ENCODE measurements at regions not wholly inside any gene's neighbourhood (a gene's known extent, or its start where the extent isn't known, plus 50 kb on each side); places are given as distances from the start of the nearest gene placed in this dataset.

DNA sequence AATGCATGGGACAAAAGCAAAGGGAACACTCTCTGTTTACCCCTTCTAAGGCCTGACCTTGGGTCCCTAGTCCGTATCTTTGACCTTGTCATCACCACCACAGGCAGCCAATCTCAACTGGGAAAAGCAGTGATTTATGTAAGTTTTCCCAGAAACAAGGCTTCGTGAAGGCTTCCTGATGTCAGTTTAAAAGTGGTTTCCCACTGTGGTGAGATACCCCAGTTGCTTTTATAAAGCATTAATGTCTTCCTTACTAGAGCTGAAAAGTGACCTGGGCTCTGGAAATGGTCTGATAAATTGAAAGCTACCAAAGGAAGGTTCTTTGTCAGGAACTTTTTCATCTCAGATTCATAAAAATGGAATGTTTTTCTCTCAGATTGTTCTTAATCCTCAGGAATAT is 536.4 kb upstream of the PTBP2 start:
- Mint-ChIP-seq H3K36me3 (ENCODE audit: low read depth) (no peaks in the 10 kb centered on the region), H3K4me1 (ENCODE audit: low read depth) (no peaks in the 10 kb centered on the region), H3K27me3 (ENCODE audit: insufficient read depth) (no peaks in the 10 kb centered on the region; the same call in 1 of the 2 replicates), H3K27ac (no peak overlapping the region), H3K4me3 (no peak overlapping the region), H3K9me3 (peaks cover 19% of the 10 kb centered on the region; the same call in 1 of the 2 replicates)
- TF ChIP-seq, protein P1, sequence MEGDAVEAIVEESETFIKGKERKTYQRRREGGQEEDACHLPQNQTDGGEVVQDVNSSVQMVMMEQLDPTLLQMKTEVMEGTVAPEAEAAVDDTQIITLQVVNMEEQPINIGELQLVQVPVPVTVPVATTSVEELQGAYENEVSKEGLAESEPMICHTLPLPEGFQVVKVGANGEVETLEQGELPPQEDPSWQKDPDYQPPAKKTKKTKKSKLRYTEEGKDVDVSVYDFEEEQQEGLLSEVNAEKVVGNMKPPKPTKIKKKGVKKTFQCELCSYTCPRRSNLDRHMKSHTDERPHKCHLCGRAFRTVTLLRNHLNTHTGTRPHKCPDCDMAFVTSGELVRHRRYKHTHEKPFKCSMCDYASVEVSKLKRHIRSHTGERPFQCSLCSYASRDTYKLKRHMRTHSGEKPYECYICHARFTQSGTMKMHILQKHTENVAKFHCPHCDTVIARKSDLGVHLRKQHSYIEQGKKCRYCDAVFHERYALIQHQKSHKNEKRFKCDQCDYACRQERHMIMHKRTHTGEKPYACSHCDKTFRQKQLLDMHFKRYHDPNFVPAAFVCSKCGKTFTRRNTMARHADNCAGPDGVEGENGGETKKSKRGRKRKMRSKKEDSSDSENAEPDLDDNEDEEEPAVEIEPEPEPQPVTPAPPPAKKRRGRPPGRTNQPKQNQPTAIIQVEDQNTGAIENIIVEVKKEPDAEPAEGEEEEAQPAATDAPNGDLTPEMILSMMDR (IDR thresholded peaks at IDR 0.05), result no peak
- no peak for DNase-seq

DNA sequence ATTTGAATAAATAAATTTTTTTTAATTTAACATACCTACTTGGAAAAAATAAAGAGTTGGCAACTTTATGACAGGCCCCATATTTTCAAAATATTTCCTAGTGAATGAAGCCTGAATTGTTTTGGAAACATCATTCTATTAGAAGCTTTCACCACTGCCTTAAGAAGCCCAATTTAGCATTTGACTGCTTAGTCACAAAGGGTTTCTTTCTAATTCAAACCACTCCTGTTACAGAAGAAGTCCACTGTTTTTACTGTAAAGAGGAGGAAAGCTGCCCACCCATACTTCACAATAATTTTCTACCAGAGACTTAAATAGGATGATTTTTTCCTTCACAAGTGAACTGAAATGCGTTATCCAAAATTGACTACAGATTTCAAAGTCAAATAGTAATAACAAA is 534.6 kb upstream of the PTBP2 start:
- TF ChIP-seq, protein P1 (IDR thresholded peaks at IDR 0.05), result no peak
- DNase-seq, result no peak
- no peaks in the 10 kb centered on the region for H3K4me1 Mint-ChIP-seq (ENCODE audit: low read depth)
- H3K9me3 Mint-ChIP-seq, result peaks cover 30% of the 10 kb centered on the region
- H3K27me3 Mint-ChIP-seq (ENCODE audit: insufficient read depth), result no peaks in the 10 kb centered on the region; the same call in 1 of the 2 replicates
- H3K4me3 Mint-ChIP-seq, result no peak overlapping the region
- no peaks in the 10 kb centered on the region; the same call in 1 of the 2 replicates for H3K36me3 Mint-ChIP-seq (ENCODE audit: low read depth)
- H3K27ac Mint-ChIP-seq, result no peak overlapping the region

DNA sequence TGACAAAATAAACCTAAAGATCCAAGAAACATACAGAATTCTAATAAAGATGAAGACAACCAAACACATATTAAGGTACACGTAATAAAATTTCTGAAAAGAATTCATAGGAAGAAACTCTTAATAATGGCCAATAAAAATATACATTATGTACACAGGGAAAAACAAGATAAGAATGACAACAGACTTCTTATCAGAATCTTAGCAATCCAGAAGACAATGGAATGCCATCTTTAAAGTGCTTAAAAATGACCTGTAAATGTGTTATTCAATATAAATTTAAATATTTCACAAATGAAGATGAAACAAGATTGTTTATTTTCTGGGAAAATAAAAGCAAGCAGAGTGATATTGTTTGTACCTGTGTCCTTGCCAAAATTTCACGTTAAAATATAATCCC is 530.4 kb upstream of the PTBP2 start:
- no peaks in the 10 kb centered on the region for H3K4me1 Mint-ChIP-seq (ENCODE audit: low read depth)
- TF ChIP-seq, protein P1 (IDR thresholded peaks at IDR 0.05), result no peak
- no peaks in the 10 kb centered on the region; the same call in 1 of the 2 replicates for H3K36me3 Mint-ChIP-seq (ENCODE audit: low read depth)
- no peak for DNase-seq
- H3K9me3 Mint-ChIP-seq, result peaks cover 28% of the 10 kb centered on the region
- H3K4me3 Mint-ChIP-seq, result no peak overlapping the region
- H3K27me3 Mint-ChIP-seq (ENCODE audit: insufficient read depth), result no peaks in the 10 kb centered on the region; the same call in 1 of the 2 replicates
- no peak overlapping the region for H3K27ac Mint-ChIP-seq

DNA sequence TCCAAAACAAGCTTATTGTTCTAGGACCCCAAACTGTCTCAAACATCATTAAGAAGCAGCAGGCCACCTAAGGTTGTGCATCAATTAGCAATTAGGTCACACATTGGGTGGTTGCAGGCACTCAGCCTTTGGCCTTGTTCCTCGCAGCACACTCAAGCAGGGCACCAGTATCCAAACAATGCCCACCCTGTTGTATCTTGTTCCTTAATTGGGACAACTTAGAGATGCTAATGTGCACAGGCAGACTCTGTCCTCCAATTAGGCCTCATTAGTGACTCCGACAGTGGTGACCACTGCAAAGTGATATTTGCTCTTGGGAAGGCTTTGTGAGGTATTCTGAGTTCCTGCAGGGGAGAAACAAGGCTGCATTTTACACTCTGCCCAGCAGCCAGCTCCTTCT is 515.1 kb upstream of the PTBP2 start:
- no peaks in the 10 kb centered on the region for H3K36me3 Mint-ChIP-seq (ENCODE audit: low read depth)
- H3K4me1 Mint-ChIP-seq (ENCODE audit: low read depth), result no peaks in the 10 kb centered on the region

DNA sequence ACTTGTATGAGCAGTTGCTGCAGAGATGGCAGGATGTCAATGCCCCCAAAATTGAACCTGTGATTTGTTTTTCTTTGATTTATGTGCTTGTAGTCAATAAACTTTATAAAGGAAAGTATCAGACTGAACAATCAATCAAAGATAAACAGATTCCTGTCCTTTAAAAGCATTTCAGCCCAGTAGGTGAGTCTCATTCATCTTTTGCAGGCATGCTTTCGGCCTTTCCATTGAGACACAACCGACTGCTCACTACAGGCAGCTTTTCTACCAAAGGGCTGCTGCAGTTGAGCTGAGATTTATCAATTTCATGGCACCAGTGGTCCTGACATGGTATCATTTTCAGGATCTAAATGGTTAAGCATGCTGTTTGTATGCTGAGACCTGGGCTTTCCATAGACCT is 513.6 kb upstream of the PTBP2 start:
- H3K9me3 Mint-ChIP-seq, result no peaks in the 10 kb centered on the region
- TF ChIP-seq, protein P1 (IDR thresholded peaks at IDR 0.05), result no peak
- H3K4me3 Mint-ChIP-seq, result no peak overlapping the region
- DNase-seq, result no peak
- H3K4me1 Mint-ChIP-seq (ENCODE audit: low read depth), result no peaks in the 10 kb centered on the region
- H3K36me3 Mint-ChIP-seq (ENCODE audit: low read depth), result no peaks in the 10 kb centered on the region
- H3K27me3 Mint-ChIP-seq (ENCODE audit: insufficient read depth), result peaks cover 2% of the 10 kb centered on the region
- H3K27ac Mint-ChIP-seq, result no peak overlapping the region

More for the DNA sequence above, 515.1 kb upstream of the PTBP2 start:
- Mint-ChIP-seq H3K27me3 (ENCODE audit: insufficient read depth) (peaks cover 2% of the 10 kb centered on the region), H3K9me3 (no peaks in the 10 kb centered on the region), H3K27ac (no peak overlapping the region), H3K4me3 (no peak overlapping the region)
- DNase-seq, result no peak
- TF ChIP-seq, protein P1 (IDR thresholded peaks at IDR 0.05), result no peak

DNA sequence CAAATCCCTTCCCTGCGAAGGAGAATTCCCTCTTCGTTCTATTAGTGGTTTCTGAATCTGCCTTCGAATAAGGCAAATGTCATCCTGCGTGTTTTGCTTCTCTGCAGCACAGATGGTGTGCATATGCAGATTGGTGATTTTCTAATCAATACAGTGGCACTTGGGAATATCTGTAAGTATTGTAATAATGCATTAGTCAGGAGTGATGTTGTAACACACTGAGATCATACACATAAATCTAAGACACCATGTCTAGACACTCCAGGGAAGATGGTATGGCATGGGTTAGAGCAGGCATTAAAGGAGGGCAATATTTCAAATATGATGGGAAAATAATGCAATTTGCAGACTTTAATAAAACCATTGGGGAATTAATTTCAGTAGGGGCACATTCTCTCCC is 513.2 kb upstream of the PTBP2 start:
- no peak overlapping the region for H3K4me3 Mint-ChIP-seq
- no peaks in the 10 kb centered on the region for H3K9me3 Mint-ChIP-seq
- no peak overlapping the region for H3K27ac Mint-ChIP-seq
- no peaks in the 10 kb centered on the region for H3K36me3 Mint-ChIP-seq (ENCODE audit: low read depth)
- no peaks in the 10 kb centered on the region for H3K4me1 Mint-ChIP-seq (ENCODE audit: low read depth)
- no peak for DNase-seq
- peaks cover 2% of the 10 kb centered on the region for H3K27me3 Mint-ChIP-seq (ENCODE audit: insufficient read depth)
- TF ChIP-seq, protein P1 (IDR thresholded peaks at IDR 0.05), result no peak
